Transverse colon (tissue), 4 donors: ENCODE measurements at regions not wholly inside any gene's neighbourhood (a gene's known extent, or its start where the extent isn't known, plus 50 kb on each side); places are given as distances from the start of the nearest gene placed in this dataset.

Experiments
- CTCF ChIP-seq, 5 experiments: fragments of 200-600 bp in 3 of 5; fragments of 450-650 bp in 2 of 5; sonication (generic) in 3 of 5; IDR thresholded peaks; 1 replicate in 2 of 5; 2 replicates in 3 of 5; pipeline ENCODE4 v1.5.1; 2016 to 2017; ENCODE audit warnings: antibody characterized with exemption in 5 of 5, inconsistent platforms in 3 of 5, mild to moderate bottlenecking in 2 of 5, moderate library complexity in 1 of 5
- EP300 ChIP-seq: sonication (generic); formaldehyde crosslinking; IDR thresholded peaks from one replicate; pipeline ENCODE4 v1.6.1; 2017; ENCODE audit warnings: antibody characterized with exemption, low read depth
- POLR2A ChIP-seq: fragments of 450-650 bp; IDR thresholded peaks from one replicate; pipeline ENCODE4 v1.6.1; 2016; ENCODE audit warnings: antibody characterized with exemption, mild to moderate bottlenecking, moderate library complexity
- POLR2AphosphoS5 ChIP-seq, 3 donors: sonication (generic); formaldehyde crosslinking; IDR thresholded peaks; one replicate each; pipeline ENCODE4 v1.6.1; 2016; ENCODE audit warnings: antibody characterized with exemption in 3 of 3

DNA sequence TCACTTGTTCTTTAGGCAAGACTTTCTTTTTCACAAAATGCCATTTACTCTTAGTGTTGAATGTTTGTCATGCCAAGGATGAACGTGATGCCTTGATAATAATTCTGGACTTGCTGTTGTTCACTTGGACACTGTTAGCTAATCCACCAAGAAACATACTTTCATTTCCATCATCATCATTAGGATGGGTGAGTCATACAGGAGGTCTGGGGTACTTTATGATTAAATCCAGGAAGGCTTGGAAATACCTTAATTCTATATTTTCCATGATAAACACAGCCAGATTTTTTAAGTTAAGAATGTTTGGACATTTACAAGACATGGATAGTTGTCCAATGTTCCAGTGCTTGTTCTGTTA is 260.7 kb upstream of the GIMD1 start:
- no peak for TF ChIP-seq CTCF (IDR thresholded peaks at IDR 0.05)
- TF ChIP-seq POLR2A, result no peak
- TF ChIP-seq EP300, result no peak
- TF ChIP-seq POLR2AphosphoS5 (IDR thresholded peaks at IDR 0.05), result no peak
